K562 (cell line): ENCODE measurements at regions not wholly inside any gene's neighbourhood (a gene's known extent, or its start where the extent isn't known, plus 50 kb on each side); places are given as distances from the start of the nearest gene placed in this dataset.

Source experiments
- ATF1 ChIP-seq, 2 experiments: fragments of 450-650 bp in 1 of 2; IDR thresholded peaks; 2 replicates each; pipeline ENCODE4 v1.6.1; 2016; ENCODE audit warnings: missing compliant biosample characterization in 1 of 2, missing genetic modification characterization in 1 of 2
- BRCA1 ChIP-seq, 2 experiments: fragments of 450-650 bp in 1 of 2; sonication (generic) in 1 of 2; formaldehyde crosslinking in 1 of 2; IDR thresholded peaks; 2 replicates each; pipeline versions ENCODE4 v1.5.0 to v1.6.1; 2017 to 2020; ENCODE audit warnings: mild to moderate bottlenecking in 1 of 2, missing genetic modification reagents in 1 of 2
- ELK3 ChIP-seq: fragments of 450-650 bp; formaldehyde crosslinking; IDR thresholded peaks from 2 replicates; pipeline ENCODE4 v1.4.0; 2020; ENCODE audit warnings: mild to moderate bottlenecking
- SAFB2 ChIP-seq: fragments of 200-400 bp; formaldehyde crosslinking; IDR thresholded peaks from 2 replicates; pipeline ENCODE4 v1.6.1; 2018; ENCODE audit warnings: borderline replicate concordance, low read length, low read depth, moderate library complexity; ENCODE audit not compliant: severe bottlenecking
- TCF7L2 ChIP-seq: fragments of 150-350 bp; IDR thresholded peaks from 2 replicates; pipeline ENCODE4 v1.6.1; 2016; ENCODE audit warnings: low read depth, mild to moderate bottlenecking, low read length, moderate library complexity

- no peak for TF ChIP-seq BRCA1 (IDR thresholded peaks at IDR 0.05)
- no peak for TF ChIP-seq BRCA1 (CRISPR knock-in tag; IDR thresholded peaks at IDR 0.05)
- TF ChIP-seq SAFB2 = no peak
- TF ChIP-seq ELK3 (CRISPR knock-in tag) = no peak
- TF ChIP-seq TCF7L2 = no peak
- no peak for TF ChIP-seq ATF1 (CRISPR knock-in tag; IDR thresholded peaks at IDR 0.05)
- TF ChIP-seq ATF1 (tag; IDR thresholded peaks at IDR 0.05) = no peak
Measured at GRCh38 chrX:26334232-26334631, 118.3 kb downstream of the MAGEB5 start.
